ENCODE measurements at regions not wholly inside any gene's neighbourhood (a gene's known extent, or its start where the extent isn't known, plus 50 kb on each side); places are given as distances from the start of the nearest gene placed in this dataset.

DNA sequence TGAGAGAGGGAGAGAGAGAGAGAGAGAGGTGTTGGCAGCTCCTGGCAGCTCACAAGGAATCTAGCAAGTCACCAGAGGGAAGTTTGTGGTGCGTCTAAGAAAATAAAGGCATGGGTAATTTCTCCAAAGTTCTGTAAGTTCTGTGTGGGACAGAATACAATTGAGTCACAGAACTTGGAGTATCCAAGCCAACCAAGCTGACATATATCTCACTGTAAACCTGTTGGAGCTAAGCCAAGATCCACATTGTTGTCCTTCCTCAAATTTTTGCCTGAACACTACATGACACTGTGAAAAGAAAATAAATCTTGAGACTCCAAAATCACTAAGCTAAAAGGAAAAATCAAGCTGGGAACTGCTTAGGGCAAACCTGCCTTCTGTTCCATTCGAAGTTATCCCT is 436.7 kb downstream of the MEI4 start:
- WGBS, 2 donors = 51 to 73% methylated on average over 2 of the region's 2 CpGs
- intact Hi-C loops (cut with DNase I) = no loop called here

DNA sequence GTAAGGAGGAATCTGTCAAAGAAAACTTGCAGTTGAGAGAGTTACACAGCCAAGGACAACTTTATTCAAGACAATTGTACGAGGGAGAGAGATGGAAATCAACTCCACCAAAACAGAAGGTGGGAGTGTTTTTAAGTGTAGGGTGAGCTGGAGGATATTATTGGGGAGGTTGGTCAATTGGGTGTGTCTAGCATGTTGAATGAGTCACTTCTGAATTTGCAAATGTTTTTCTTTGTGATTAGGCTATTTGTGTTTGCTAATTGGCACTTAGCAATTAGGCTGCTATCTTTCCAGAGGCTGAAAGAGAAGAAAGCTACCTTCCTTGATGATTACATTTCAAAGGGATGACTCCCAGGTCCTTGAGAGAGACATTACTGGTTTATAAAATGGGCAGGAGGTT is 441.1 kb downstream of the MEI4 start:
- TF ChIP-seq, protein P1, sequence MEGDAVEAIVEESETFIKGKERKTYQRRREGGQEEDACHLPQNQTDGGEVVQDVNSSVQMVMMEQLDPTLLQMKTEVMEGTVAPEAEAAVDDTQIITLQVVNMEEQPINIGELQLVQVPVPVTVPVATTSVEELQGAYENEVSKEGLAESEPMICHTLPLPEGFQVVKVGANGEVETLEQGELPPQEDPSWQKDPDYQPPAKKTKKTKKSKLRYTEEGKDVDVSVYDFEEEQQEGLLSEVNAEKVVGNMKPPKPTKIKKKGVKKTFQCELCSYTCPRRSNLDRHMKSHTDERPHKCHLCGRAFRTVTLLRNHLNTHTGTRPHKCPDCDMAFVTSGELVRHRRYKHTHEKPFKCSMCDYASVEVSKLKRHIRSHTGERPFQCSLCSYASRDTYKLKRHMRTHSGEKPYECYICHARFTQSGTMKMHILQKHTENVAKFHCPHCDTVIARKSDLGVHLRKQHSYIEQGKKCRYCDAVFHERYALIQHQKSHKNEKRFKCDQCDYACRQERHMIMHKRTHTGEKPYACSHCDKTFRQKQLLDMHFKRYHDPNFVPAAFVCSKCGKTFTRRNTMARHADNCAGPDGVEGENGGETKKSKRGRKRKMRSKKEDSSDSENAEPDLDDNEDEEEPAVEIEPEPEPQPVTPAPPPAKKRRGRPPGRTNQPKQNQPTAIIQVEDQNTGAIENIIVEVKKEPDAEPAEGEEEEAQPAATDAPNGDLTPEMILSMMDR (IDR thresholded peaks at IDR 0.05) = no peak
- no peak for TF ChIP-seq POLR2A (IDR thresholded peaks at IDR 0.05)
- H3K9me3 ChIP-seq = no peaks in the 10 kb centered on the region
- no peaks in the 10 kb centered on the region for H3K4me1 ChIP-seq
- H3K27ac ChIP-seq = no peak overlapping the region
- 27 to 35% methylated on average over 1 of the region's 1 CpG for WGBS, 2 donors
- H3K36me3 ChIP-seq (replicated peaks in 1 of 2; ENCODE audit: insufficient read depth in 1 of 2, low read depth in 2 of 2) = no peaks in the 10 kb centered on the region
- DNase-seq (no peak), ATAC-seq (no peak)
- intact Hi-C loops (cut with DNase I) = no loop called here
- H3K4me3 ChIP-seq = no peak overlapping the region
- no peaks in the 10 kb centered on the region for H3K27me3 ChIP-seq

More for the DNA sequence above, 436.7 kb downstream of the MEI4 start:
- no peak overlapping the region for H3K27ac ChIP-seq
- no peak overlapping the region for H3K4me3 ChIP-seq
- no peaks in the 10 kb centered on the region for H3K4me1 ChIP-seq
- ATAC-seq (no peak), DNase-seq (no peak)
- no peaks in the 10 kb centered on the region for H3K27me3 ChIP-seq
- H3K9me3 ChIP-seq = no peaks in the 10 kb centered on the region
- TF ChIP-seq, protein P1 (IDR thresholded peaks at IDR 0.05) = no peak
- no peak for TF ChIP-seq POLR2A (IDR thresholded peaks at IDR 0.05)
- H3K36me3 ChIP-seq (replicated peaks in 1 of 2; ENCODE audit: insufficient read depth in 1 of 2, low read depth in 2 of 2) = no peaks in the 10 kb centered on the region

DNA sequence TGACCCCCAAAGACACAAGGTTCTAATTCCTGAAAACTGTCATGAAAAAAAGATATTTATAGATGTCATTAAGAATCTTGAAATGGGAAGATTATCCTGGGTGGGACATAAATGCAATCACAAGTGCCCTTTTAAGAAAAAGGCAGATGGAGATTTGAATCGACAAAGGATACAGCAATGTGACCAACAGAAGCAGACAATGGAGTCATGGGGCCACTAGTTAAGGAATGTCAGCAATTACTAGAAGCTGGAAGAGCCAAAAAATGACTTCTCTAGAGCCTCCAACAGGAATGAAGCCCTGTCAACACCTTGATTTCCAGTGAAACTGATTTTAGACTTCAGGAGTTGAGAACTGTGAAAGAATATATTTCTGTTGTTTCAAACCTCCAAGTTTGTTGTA is 448.5 kb downstream of the MEI4 start:
- WGBS, 2 donors = 87 to 88% methylated on average over 1 of the region's 1 CpG
- Histone ChIP-seq H3K36me3 (replicated peaks in 1 of 2; ENCODE audit: insufficient read depth in 1 of 2, low read depth in 2 of 2) (no peaks in the 10 kb centered on the region), H3K9me3 (no peaks in the 10 kb centered on the region), H3K27ac (no peak overlapping the region), H3K4me1 (no peaks in the 10 kb centered on the region), H3K4me3 (no peak overlapping the region), H3K27me3 (no peaks in the 10 kb centered on the region)
- DNase-seq (no peak), ATAC-seq (no peak)
- intact Hi-C loops (cut with DNase I) = no loop called here
- TF ChIP-seq, protein P1 (IDR thresholded peaks at IDR 0.05) = no peak

DNA sequence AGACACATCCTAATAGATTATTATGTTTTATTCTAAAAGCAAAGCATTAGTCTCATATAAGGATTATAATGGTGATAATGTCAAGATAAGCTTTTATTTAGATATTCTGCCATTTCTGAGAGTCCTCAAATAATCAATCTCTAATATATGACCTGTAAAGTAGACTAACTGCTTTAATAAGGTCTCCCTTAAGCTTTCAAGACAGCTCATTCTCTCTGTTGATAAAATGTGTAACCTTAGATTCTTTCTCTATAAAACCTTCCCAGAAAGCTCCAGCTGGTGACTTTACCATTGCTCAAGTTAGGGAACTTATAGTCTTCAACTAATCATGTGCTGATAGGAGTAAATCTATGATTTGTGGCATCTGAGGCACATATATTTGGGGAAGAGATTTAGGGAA is 457.8 kb downstream of the MEI4 start:
- Histone ChIP-seq H3K27me3 (no peaks in the 10 kb centered on the region), H3K27ac (no peak overlapping the region), H3K4me1 (no peaks in the 10 kb centered on the region), H3K4me3 (no peak overlapping the region), H3K9me3 (no peaks in the 10 kb centered on the region), H3K36me3 (replicated peaks in 1 of 2; ENCODE audit: insufficient read depth in 1 of 2, low read depth in 2 of 2) (no peaks in the 10 kb centered on the region)
- no peak for ATAC-seq
- no peak for DNase-seq
- TF ChIP-seq, protein P1 (IDR thresholded peaks at IDR 0.05) = no peak
- TF ChIP-seq POLR2A (IDR thresholded peaks at IDR 0.05) = no peak
- intact Hi-C loops (cut with DNase I) = no loop called here

DNA sequence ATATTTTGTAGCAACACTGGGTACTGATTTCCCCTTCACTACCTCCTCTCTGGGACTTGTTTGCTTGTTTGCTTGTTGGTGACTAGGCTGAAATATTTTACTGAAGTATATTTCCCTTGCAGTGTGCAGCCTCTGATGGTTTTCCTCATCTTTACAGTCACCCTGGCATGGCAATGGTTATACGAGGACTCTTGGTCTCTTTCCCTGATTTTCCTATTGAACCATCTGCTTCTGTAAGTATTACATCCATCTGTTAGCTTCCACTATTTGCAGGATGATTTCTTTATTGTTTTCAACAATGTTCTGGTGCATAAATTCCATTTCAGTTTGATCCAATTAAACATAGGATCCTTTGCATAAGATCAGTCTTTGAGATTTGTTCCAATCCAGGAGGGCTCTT is 465.1 kb downstream of the MEI4 start:
- WGBS, 2 donors = 57 to 65% methylated on average over 1 of the region's 1 CpG
- ATAC-seq = no peak
- intact Hi-C loops (cut with DNase I) = no loop called here

More for the DNA sequence above, 465.1 kb downstream of the MEI4 start:
- H3K36me3 ChIP-seq (replicated peaks in 1 of 2; ENCODE audit: insufficient read depth in 1 of 2, low read depth in 2 of 2) = no peaks in the 10 kb centered on the region
- H3K4me1 ChIP-seq = no peaks in the 10 kb centered on the region
- DNase-seq = no peak
- no peak for TF ChIP-seq POLR2A (IDR thresholded peaks at IDR 0.05)
- TF ChIP-seq, protein P1 (IDR thresholded peaks at IDR 0.05) = no peak
- H3K9me3 ChIP-seq = no peaks in the 10 kb centered on the region
- H3K27ac ChIP-seq = no peak overlapping the region
- H3K4me3 ChIP-seq = no peak overlapping the region
- no peaks in the 10 kb centered on the region for H3K27me3 ChIP-seq
